GM06990 (cell line): ENCODE measurements at regions not wholly inside any gene's neighbourhood (a gene's known extent, or its start where the extent isn't known, plus 50 kb on each side); places are given as distances from the start of the nearest gene placed in this dataset.

Experiments used
- DNase-seq: peaks from one replicate; pipeline ENCODE4 v3.0.0-alpha.2; 2011; ENCODE audit not compliant: insufficient read length; ENCODE audit errors: extremely low read depth
- H3K27me3 ChIP-seq: replicated peaks from 2 replicates; pipeline ENCODE4 v1.6.0; 2011; ENCODE audit warnings: low read length; ENCODE audit not compliant: control insufficient read depth, insufficient read depth
- H3K36me3 ChIP-seq: 2 replicates; pipeline ENCODE4 v1.5.1; 2011; ENCODE audit warnings: low read length; ENCODE audit not compliant: control insufficient read depth, insufficient read depth
- H3K4me3 ChIP-seq: replicated peaks from 2 replicates; pipeline ENCODE4 v1.5.1; 2011; ENCODE audit warnings: low read depth, mild to moderate bottlenecking, control low read depth, low read length
- TF ChIP-seq, protein P1 (sequence below): IDR thresholded peaks from 2 replicates; pipeline ENCODE4 v1.5.1; 2011; ENCODE audit warnings: low read length, control low read depth, mild to moderate bottlenecking, inconsistent platforms; ENCODE audit not compliant: insufficient read depth, poor library complexity, severe bottlenecking

DNA sequence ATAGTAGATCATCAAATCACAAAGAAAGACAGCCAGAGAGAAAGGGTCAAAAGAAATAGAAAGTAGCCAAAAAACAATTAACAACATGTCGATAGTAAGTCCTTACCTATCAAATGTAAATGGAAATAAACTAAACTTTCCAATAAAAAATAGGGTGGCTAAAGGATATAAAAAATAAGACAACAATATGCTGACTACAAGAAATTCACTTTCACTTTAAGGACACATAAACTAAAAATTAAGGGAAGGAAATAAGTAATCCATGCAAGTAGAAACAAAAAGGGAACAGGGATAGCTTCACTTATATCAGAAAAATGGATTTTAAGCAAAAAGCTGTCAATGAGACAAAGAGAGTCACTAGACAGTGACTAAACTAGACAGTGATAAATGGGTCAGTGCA lies 903.9 kb upstream of the ZEB2 start:
- no peak for DNase-seq
- Histone ChIP-seq H3K4me3 (no peak overlapping the region), H3K27me3 (no peaks in the 10 kb centered on the region), H3K36me3 (no peaks in the 10 kb centered on the region)
- TF ChIP-seq, protein P1, sequence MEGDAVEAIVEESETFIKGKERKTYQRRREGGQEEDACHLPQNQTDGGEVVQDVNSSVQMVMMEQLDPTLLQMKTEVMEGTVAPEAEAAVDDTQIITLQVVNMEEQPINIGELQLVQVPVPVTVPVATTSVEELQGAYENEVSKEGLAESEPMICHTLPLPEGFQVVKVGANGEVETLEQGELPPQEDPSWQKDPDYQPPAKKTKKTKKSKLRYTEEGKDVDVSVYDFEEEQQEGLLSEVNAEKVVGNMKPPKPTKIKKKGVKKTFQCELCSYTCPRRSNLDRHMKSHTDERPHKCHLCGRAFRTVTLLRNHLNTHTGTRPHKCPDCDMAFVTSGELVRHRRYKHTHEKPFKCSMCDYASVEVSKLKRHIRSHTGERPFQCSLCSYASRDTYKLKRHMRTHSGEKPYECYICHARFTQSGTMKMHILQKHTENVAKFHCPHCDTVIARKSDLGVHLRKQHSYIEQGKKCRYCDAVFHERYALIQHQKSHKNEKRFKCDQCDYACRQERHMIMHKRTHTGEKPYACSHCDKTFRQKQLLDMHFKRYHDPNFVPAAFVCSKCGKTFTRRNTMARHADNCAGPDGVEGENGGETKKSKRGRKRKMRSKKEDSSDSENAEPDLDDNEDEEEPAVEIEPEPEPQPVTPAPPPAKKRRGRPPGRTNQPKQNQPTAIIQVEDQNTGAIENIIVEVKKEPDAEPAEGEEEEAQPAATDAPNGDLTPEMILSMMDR = no peak

DNA sequence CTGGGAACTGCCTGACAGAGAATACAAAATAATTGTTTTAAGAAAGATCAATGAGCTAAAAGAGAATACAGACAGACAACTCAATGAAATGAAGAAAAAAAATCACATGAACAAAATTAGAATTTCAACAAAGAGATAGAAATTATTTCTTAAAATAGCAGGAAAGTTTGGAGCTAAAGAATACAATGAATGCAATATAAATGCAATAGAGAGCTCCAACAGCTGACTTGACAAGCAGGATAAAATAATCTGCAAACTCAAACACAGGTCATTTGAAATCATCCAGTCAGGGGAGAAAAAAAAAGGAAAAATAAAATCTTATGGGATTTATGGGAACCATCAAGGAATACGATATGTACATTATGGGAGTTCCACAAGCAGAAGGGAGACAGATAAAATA lies 902.7 kb upstream of the ZEB2 start:
- DNase-seq = no peak
- no peaks in the 10 kb centered on the region for H3K36me3 ChIP-seq
- H3K4me3 ChIP-seq = no peak overlapping the region
- no peaks in the 10 kb centered on the region for H3K27me3 ChIP-seq
- TF ChIP-seq, protein P1 = no peak

DNA sequence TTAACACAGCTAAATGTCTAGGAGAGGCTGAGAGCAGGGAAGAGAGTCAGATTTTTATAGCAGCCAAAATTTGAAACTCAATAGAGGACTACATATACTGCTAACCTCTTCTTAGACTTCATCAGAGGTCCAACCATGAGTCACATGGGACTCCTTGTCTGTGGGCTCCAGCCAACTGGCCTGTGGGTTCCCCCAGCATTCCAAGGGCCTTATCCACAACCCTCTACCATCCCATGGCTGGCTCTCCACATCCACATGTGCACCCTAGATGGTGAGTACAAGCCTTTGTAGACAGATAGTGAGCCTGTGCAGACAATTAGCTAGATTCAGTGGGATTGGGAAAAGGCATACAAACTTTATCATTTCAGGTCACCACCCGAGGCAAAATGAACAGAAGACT lies 901.9 kb upstream of the ZEB2 start:
- DNase-seq = no peak
- Histone ChIP-seq H3K27me3 (no peaks in the 10 kb centered on the region), H3K4me3 (no peak overlapping the region), H3K36me3 (no peaks in the 10 kb centered on the region)
- TF ChIP-seq, protein P1 = no peak

DNA sequence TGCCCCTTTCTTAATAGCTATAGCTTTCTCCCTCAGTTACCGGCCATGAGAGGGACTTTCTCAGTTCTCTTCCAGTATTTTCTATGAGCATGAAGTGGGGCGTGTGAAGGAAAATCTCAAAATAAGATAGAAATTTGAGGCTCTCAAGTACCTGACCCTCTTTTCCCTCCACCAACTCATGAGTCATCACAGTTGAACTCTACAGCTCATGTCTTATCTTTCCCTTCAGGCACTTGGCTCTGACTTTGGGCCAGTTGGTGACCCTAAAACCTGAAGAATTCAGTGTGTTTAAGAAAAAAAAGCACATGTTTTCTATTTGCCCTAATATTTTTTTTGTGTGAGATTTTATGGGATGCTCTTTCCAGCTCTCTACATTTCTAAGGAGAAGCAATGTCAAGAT lies 896.7 kb upstream of the ZEB2 start:
- TF ChIP-seq, protein P1 = no peak
- no peak for DNase-seq
- Histone ChIP-seq H3K27me3 (no peaks in the 10 kb centered on the region; the same call in 1 of the 2 replicates), H3K4me3 (no peak overlapping the region), H3K36me3 (no peaks in the 10 kb centered on the region)

DNA sequence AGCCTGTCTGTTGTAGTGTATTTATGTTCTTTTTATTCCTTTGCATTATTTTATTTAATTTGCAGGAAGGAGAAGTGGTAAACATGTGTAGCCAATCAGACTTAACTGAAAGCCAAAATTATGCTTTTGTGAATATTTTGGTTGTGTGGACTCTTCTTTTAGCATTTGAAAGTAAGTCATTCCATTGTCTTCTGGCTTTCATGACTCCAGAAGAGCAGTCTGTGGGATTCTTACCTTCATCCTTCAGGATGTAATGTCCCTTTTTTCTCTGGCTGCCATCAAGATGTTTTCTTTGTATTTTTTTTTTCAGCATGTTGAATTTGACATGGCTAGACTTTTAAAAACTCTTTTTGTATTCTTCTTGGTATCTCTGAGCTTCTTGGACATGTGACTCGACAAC lies 895.2 kb upstream of the ZEB2 start:
- no peak for DNase-seq
- Histone ChIP-seq H3K27me3 (no peaks in the 10 kb centered on the region; the same call in none of the 2 replicates), H3K36me3 (no peaks in the 10 kb centered on the region), H3K4me3 (no peak overlapping the region)
- TF ChIP-seq, protein P1 = no peak
